H1 (cell line): ENCODE measurements at regions not wholly inside any gene's neighbourhood (a gene's known extent, or its start where the extent isn't known, plus 50 kb on each side); places are given as distances from the start of the nearest gene placed in this dataset.

Source experiments
- CHD1 ChIP-seq: IDR thresholded peaks from 2 replicates; pipeline ENCODE4 v1.6.1; 2012; ENCODE audit warnings: low read depth, low read length, improper control_type of control experiment
- CHD2 ChIP-seq: IDR thresholded peaks from 2 replicates; pipeline ENCODE4 v1.6.1; 2012; ENCODE audit warnings: low read length, improper control_type of control experiment
- CHD7 ChIP-seq: fragments of 300-600 bp; sonication (generic); IDR thresholded peaks from 2 replicates; pipeline ENCODE4 v1.7.1; 2012; ENCODE audit warnings: low read length, moderate library complexity, mild to moderate bottlenecking, inconsistent platforms; ENCODE audit not compliant: insufficient replicate concordance
- GTF2F1 ChIP-seq: IDR thresholded peaks from 2 replicates; pipeline ENCODE4 v1.6.1; 2012; ENCODE audit warnings: low read depth, low read length, improper control_type of control experiment, borderline replicate concordance

- TF ChIP-seq CHD7 (no peak), CHD2 (no peak), CHD1 (no peak), GTF2F1 (no peak)
These were observed 707.6 kb upstream of the TSPY4 start (continued) for GRCh38 chrY:8629636-8630035.
